A549 (cell line): ENCODE measurements at regions not wholly inside any gene's neighbourhood (a gene's known extent, or its start where the extent isn't known, plus 50 kb on each side); places are given as distances from the start of the nearest gene placed in this dataset.

Source experiments
- ATAC-seq, 2 experiments: fragments of 200-7000 bp in 1 of 2; fragments of >200 bp in 1 of 2; cut with Nextera tagmentation in 1 of 2; cut with Tn5 transposase in 1 of 2; 3 replicates each; pipeline versions ENCODE4 v1.8.0 to v1.9.1; 2018 to 2020; ENCODE audit warnings: mild to moderate bottlenecking in 1 of 2, moderate library complexity in 1 of 2
- CTCF ChIA-PET: fragments of 300-600 bp; sonication (Branson Sonifier 250); formaldehyde crosslinking; extraction: SDS; loops from one replicate; lab custom pipeline; 2021; ENCODE audit warnings: antibody characterized with exemption, inconsistent platforms; lab: Yijun Ruan, JAX
- POLR2A ChIA-PET: fragments of 350-600 bp; formaldehyde crosslinking; extraction: SDS; loops from one replicate; lab custom pipeline; 2021; ENCODE audit warnings: antibody characterized with exemption, inconsistent platforms; lab: Yijun Ruan, JAX
- DNase-seq, 2 experiments: peaks; one replicate each; pipeline versions ENCODE4 v3.0.0 to v3.0.0-alpha.2; 2011 to 2016; ENCODE audit warnings: low read depth in 1 of 2, low spot score in 1 of 2
- FAIRE-seq: peaks from 2 replicates; lab custom pipeline; 2011; peaks lifted over from hg19 to GRCh38; lab: Jason Lieb, UNC
- H3K27ac ChIP-seq, 2 experiments: fragments of >200 bp; sonication (Bioruptor Twin); formaldehyde crosslinking; 3 replicates each; pipeline ENCODE4 v1.5.1; 2016 to 2017
- H3K4me1 ChIP-seq: fragments of >200 bp; sonication (Bioruptor Twin); formaldehyde crosslinking; 3 replicates; pipeline ENCODE4 v1.6.1; 2016
- H3K4me2 ChIP-seq: fragments of >200 bp; sonication (Bioruptor Twin); formaldehyde crosslinking; 3 replicates; pipeline ENCODE4 v1.6.1; 2016
- H3K4me3 ChIP-seq: fragments of >200 bp; sonication (Bioruptor Twin); formaldehyde crosslinking; 3 replicates; pipeline ENCODE4 v1.5.1; 2016
- H3K9me3 ChIP-seq: fragments of >200 bp; sonication (Bioruptor Twin); formaldehyde crosslinking; 3 replicates; pipeline ENCODE4 v1.6.1; 2016
- BCL3 ChIP-seq: fragments of >200 bp; sonication (Bioruptor Twin); formaldehyde crosslinking; IDR thresholded peaks from 3 replicates; pipeline ENCODE4 v1.6.1; 2016
- ELK1 ChIP-seq: fragments of 150-350 bp; IDR thresholded peaks from 2 replicates; pipeline ENCODE4 v1.6.1; 2014; ENCODE audit warnings: low read depth, mild to moderate bottlenecking, low read length
- ESRRA ChIP-seq: fragments of 150-350 bp; IDR thresholded peaks from 2 replicates; pipeline ENCODE4 v1.6.1; 2014; ENCODE audit warnings: mild to moderate bottlenecking, low read length, borderline replicate concordance
- GATA3 ChIP-seq: IDR thresholded peaks from 2 replicates; pipeline ENCODE4 v1.6.1; 2012; ENCODE audit warnings: borderline replicate concordance
- HMGXB4 ChIP-seq: fragments of 250-450 bp; sonication (Bioruptor Pico); IDR thresholded peaks from 2 replicates; pipeline ENCODE4 v1.5.0; 2021; ENCODE audit warnings: mild to moderate bottlenecking, moderate library complexity, borderline replicate concordance
- HOXB5 ChIP-seq: fragments of 250-450 bp; sonication (Bioruptor Pico); IDR thresholded peaks from 2 replicates; pipeline ENCODE4 v1.5.0; 2020; ENCODE audit warnings: mild to moderate bottlenecking, moderate library complexity
- JUN ChIP-seq, 2 experiments: fragments of >200 bp; sonication (Bioruptor Twin); formaldehyde crosslinking; IDR thresholded peaks; 2 replicates in 1 of 2; 3 replicates in 1 of 2; pipeline ENCODE4 v1.6.1; 2016 to 2017
- JUNB ChIP-seq: fragments of >200 bp; sonication (Bioruptor Twin); formaldehyde crosslinking; IDR thresholded peaks from 2 replicates; pipeline ENCODE4 v1.6.1; 2016
- MYC ChIP-seq: IDR thresholded peaks from 2 replicates; pipeline ENCODE4 v1.6.1; 2012; ENCODE audit warnings: mild to moderate bottlenecking, inconsistent platforms, low read length, improper control_type of control experiment, borderline replicate concordance
- NFE2L2 ChIP-seq: fragments of 150-350 bp; conservative IDR thresholded peaks from 2 replicates; pipeline ENCODE4 v1.6.1; 2014; ENCODE audit warnings: low read length
- PBX3 ChIP-seq: IDR thresholded peaks from 2 replicates; pipeline ENCODE4 v1.6.1; 2012
- PHF8 ChIP-seq: fragments of 200-600 bp; sonication (generic); IDR thresholded peaks from 2 replicates; pipeline ENCODE4 v1.6.1; 2016; ENCODE audit warnings: low read depth, mild to moderate bottlenecking, antibody characterized with exemption, moderate library complexity, borderline replicate concordance
- POLR2AphosphoS2 ChIP-seq: conservative IDR thresholded peaks from 2 replicates; pipeline ENCODE4 v1.6.1; 2012; ENCODE audit warnings: low read length, improper control_type of control experiment, inconsistent platforms
- RAD21 ChIP-seq, 2 experiments: fragments of >200 bp in 1 of 2; sonication (Bioruptor Twin) in 1 of 2; formaldehyde crosslinking in 1 of 2; IDR thresholded peaks in 1 of 2; conservative IDR thresholded peaks in 1 of 2; 2 replicates in 1 of 2; 3 replicates in 1 of 2; pipeline ENCODE4 v1.6.1; 2012 to 2018; ENCODE audit warnings: inconsistent platforms in 1 of 2
- SREBF2 ChIP-seq: fragments of 450-650 bp; IDR thresholded peaks from 2 replicates; pipeline ENCODE4 v1.6.1; 2014; ENCODE audit warnings: mild to moderate bottlenecking, moderate library complexity
- USF2 ChIP-seq: fragments of 450-650 bp; IDR thresholded peaks from 2 replicates; pipeline ENCODE4 v1.6.1; 2014; ENCODE audit warnings: antibody characterized with exemption
- WGBS: methylation state at CpG from one replicate; pipeline ENCODE4 v1.1.6; 2017; ENCODE audit errors: missing lambda C conversion rate; 5-methylcytosine and 5-hydroxymethylcytosine counted together

GRCh38 chr9:107627781-107628180 is 138.2 kb upstream of the KLF4 start:
- 63% methylated on average over 4 of the region's 4 CpGs for WGBS
- ChIA-PET CTCF (interaction anchor here (1.0 kb wide), 1 partner anchor 13 kb away, joined by 3 read pairs; no protein-coding TSS in a partner anchor), POLR2A (no interaction called here)
- ATAC-seq (no peak), DNase-seq (no peak), FAIRE-seq (no peak)
- no peaks in the 10 kb centered on the region for H3K9me3 ChIP-seq
- H3K4me2 ChIP-seq, result no peak overlapping the region
- no peak overlapping the region for H3K4me3 ChIP-seq
- peaks cover 11% of the 10 kb centered on the region for H3K4me1 ChIP-seq
- H3K27ac ChIP-seq, result no peak overlapping the region
- TF ChIP-seq POLR2AphosphoS2 (no peak), MYC (no peak), ELK1 (no peak), JUN (IDR thresholded peaks at IDR 0.05) (no peak), HMGXB4 (CRISPR knock-in tag) (no peak), PBX3 (no peak), ESRRA (no peak), RAD21 (conservative IDR thresholded peaks at IDR 0.05 in 1 of 2, IDR thresholded peaks at IDR 0.05 in 1 of 2) (no peak), USF2 (no peak), PHF8 (no peak), SREBF2 (no peak)
- TF ChIP-seq, all 56 proteins: peak for 0

- POLR2A ChIA-PET, result no interaction called here
- Histone ChIP-seq H3K9me3 (no peaks in the 10 kb centered on the region), H3K4me1 (peaks cover 11% of the 10 kb centered on the region), H3K4me2 (no peak overlapping the region), H3K27ac (no peak overlapping the region), H3K4me3 (no peak overlapping the region)
- DNase-seq (no peak), ATAC-seq (no peak), FAIRE-seq (no peak)
- TF ChIP-seq BCL3 (no peak), HMGXB4 (CRISPR knock-in tag) (no peak), HOXB5 (CRISPR knock-in tag) (no peak), NFE2L2 (no peak), RAD21 (conservative IDR thresholded peaks at IDR 0.05 in 1 of 2, IDR thresholded peaks at IDR 0.05 in 1 of 2) (no peak), JUNB (no peak), GATA3 (no peak)
- 90% methylated on average over 6 of the region's 6 CpGs for WGBS
- CTCF ChIA-PET, result no interaction called here
Observed at GRCh38 chr9:107626118-107626517, 136.5 kb upstream of the KLF4 start.
